A549 (cell line): ENCODE measurements at regions not wholly inside any gene's neighbourhood (a gene's known extent, or its start where the extent isn't known, plus 50 kb on each side); places are given as distances from the start of the nearest gene placed in this dataset.

Source experiments
- ATAC-seq, 2 experiments: fragments of 200-7000 bp in 1 of 2; fragments of >200 bp in 1 of 2; cut with Nextera tagmentation in 1 of 2; cut with Tn5 transposase in 1 of 2; 3 replicates each; pipeline versions ENCODE4 v1.8.0 to v1.9.1; 2018 to 2020; ENCODE audit warnings: mild to moderate bottlenecking in 1 of 2, moderate library complexity in 1 of 2
- CTCF ChIA-PET: fragments of 300-600 bp; sonication (Branson Sonifier 250); formaldehyde crosslinking; extraction: SDS; loops from one replicate; lab custom pipeline; 2021; ENCODE audit warnings: antibody characterized with exemption, inconsistent platforms; lab: Yijun Ruan, JAX
- POLR2A ChIA-PET: fragments of 350-600 bp; formaldehyde crosslinking; extraction: SDS; loops from one replicate; lab custom pipeline; 2021; ENCODE audit warnings: antibody characterized with exemption, inconsistent platforms; lab: Yijun Ruan, JAX
- DNase-seq, 2 experiments: peaks; one replicate each; pipeline versions ENCODE4 v3.0.0 to v3.0.0-alpha.2; 2011 to 2016; ENCODE audit warnings: low read depth in 1 of 2, low spot score in 1 of 2
- FAIRE-seq: peaks from 2 replicates; lab custom pipeline; 2011; peaks lifted over from hg19 to GRCh38; lab: Jason Lieb, UNC
- H3K27ac ChIP-seq, 2 experiments: fragments of >200 bp; sonication (Bioruptor Twin); formaldehyde crosslinking; 3 replicates each; pipeline ENCODE4 v1.5.1; 2016 to 2017
- H3K4me1 ChIP-seq: fragments of >200 bp; sonication (Bioruptor Twin); formaldehyde crosslinking; 3 replicates; pipeline ENCODE4 v1.6.1; 2016
- H3K4me2 ChIP-seq: fragments of >200 bp; sonication (Bioruptor Twin); formaldehyde crosslinking; 3 replicates; pipeline ENCODE4 v1.6.1; 2016
- H3K4me3 ChIP-seq: fragments of >200 bp; sonication (Bioruptor Twin); formaldehyde crosslinking; 3 replicates; pipeline ENCODE4 v1.5.1; 2016
- H3K9me3 ChIP-seq: fragments of >200 bp; sonication (Bioruptor Twin); formaldehyde crosslinking; 3 replicates; pipeline ENCODE4 v1.6.1; 2016
- ATOH8 ChIP-seq: fragments of 250-450 bp; sonication (Bioruptor Pico); IDR thresholded peaks from 2 replicates; pipeline ENCODE4 v1.5.0; 2020; ENCODE audit warnings: low read depth, mild to moderate bottlenecking, moderate library complexity
- CHD4 ChIP-seq: fragments of 200-600 bp; sonication (generic); IDR thresholded peaks from 2 replicates; pipeline ENCODE4 v1.6.1; 2016; ENCODE audit warnings: antibody characterized with exemption, mild to moderate bottlenecking, borderline replicate concordance
- EHF ChIP-seq: fragments of 250-450 bp; sonication (Bioruptor Pico); IDR thresholded peaks from 2 replicates; pipeline ENCODE4 v1.5.0; 2020; ENCODE audit warnings: mild to moderate bottlenecking
- EHMT2 ChIP-seq: fragments of 200-600 bp; sonication (generic); IDR thresholded peaks from 2 replicates; pipeline ENCODE4 v1.6.1; 2016; ENCODE audit warnings: antibody characterized with exemption, low read depth, mild to moderate bottlenecking, moderate library complexity
- FOSB ChIP-seq: fragments of 250-450 bp; sonication (Bioruptor Pico); IDR thresholded peaks from 2 replicates; pipeline ENCODE4 v1.5.0; 2020; ENCODE audit warnings: mild to moderate bottlenecking, moderate library complexity
- FOSL2 ChIP-seq, 2 experiments: fragments of 450-650 bp in 1 of 2; fragments of >200 bp in 1 of 2; sonication (Bioruptor Twin) in 1 of 2; formaldehyde crosslinking; IDR thresholded peaks; 2 replicates each; pipeline versions ENCODE4 v1.5.0 to v1.6.1; 2016 to 2020; ENCODE audit warnings: mild to moderate bottlenecking in 1 of 2, moderate library complexity in 1 of 2
- FOXS1 ChIP-seq: fragments of 250-450 bp; sonication (Bioruptor Pico); IDR thresholded peaks from 2 replicates; pipeline ENCODE4 v1.5.0; 2020; ENCODE audit warnings: mild to moderate bottlenecking, moderate library complexity
- GATA3 ChIP-seq: IDR thresholded peaks from 2 replicates; pipeline ENCODE4 v1.6.1; 2012; ENCODE audit warnings: borderline replicate concordance
- HES2 ChIP-seq: fragments of >200 bp; sonication (Bioruptor Twin); formaldehyde crosslinking; IDR thresholded peaks from 2 replicates; pipeline ENCODE4 v1.6.1; 2016
- HOXA7 ChIP-seq: fragments of 250-450 bp; sonication (Bioruptor Pico); IDR thresholded peaks from 2 replicates; pipeline ENCODE4 v1.5.0; 2020; ENCODE audit warnings: mild to moderate bottlenecking, moderate library complexity
- HOXB13 ChIP-seq: fragments of 250-450 bp; sonication (Bioruptor Pico); IDR thresholded peaks from 2 replicates; pipeline ENCODE4 v1.5.0; 2020; ENCODE audit warnings: low read depth, mild to moderate bottlenecking, moderate library complexity
- MAFK ChIP-seq: fragments of 450-650 bp; IDR thresholded peaks from 2 replicates; pipeline ENCODE4 v1.6.1; 2014; ENCODE audit not compliant: partially characterized antibody
- NFE2L2 ChIP-seq: fragments of 150-350 bp; conservative IDR thresholded peaks from 2 replicates; pipeline ENCODE4 v1.6.1; 2014; ENCODE audit warnings: low read length
- PHF8 ChIP-seq: fragments of 200-600 bp; sonication (generic); IDR thresholded peaks from 2 replicates; pipeline ENCODE4 v1.6.1; 2016; ENCODE audit warnings: low read depth, mild to moderate bottlenecking, antibody characterized with exemption, moderate library complexity, borderline replicate concordance
- RCOR1 ChIP-seq: fragments of 150-350 bp; IDR thresholded peaks from 2 replicates; pipeline ENCODE4 v1.6.1; 2014; ENCODE audit warnings: antibody characterized with exemption, low read length, low read depth
- RFX5 ChIP-seq: fragments of 450-650 bp; IDR thresholded peaks from 2 replicates; pipeline ENCODE4 v1.7.1; 2014; ENCODE audit warnings: antibody characterized with exemption, mild to moderate bottlenecking, moderate library complexity
- SREBF2 ChIP-seq: fragments of 450-650 bp; IDR thresholded peaks from 2 replicates; pipeline ENCODE4 v1.6.1; 2014; ENCODE audit warnings: mild to moderate bottlenecking, moderate library complexity
- TFCP2L1 ChIP-seq: fragments of 250-450 bp; sonication (Bioruptor Pico); IDR thresholded peaks from 2 replicates; pipeline ENCODE4 v1.5.0; 2021; ENCODE audit warnings: mild to moderate bottlenecking
- TP53 ChIP-seq: fragments of 250-450 bp; sonication (Bioruptor Pico); IDR thresholded peaks from 2 replicates; pipeline ENCODE4 v1.5.0; 2021; ENCODE audit warnings: mild to moderate bottlenecking, moderate library complexity
- ZC3H11A ChIP-seq: fragments of 450-650 bp; IDR thresholded peaks from 2 replicates; pipeline ENCODE4 v1.6.1; 2014; ENCODE audit warnings: antibody characterized with exemption, mild to moderate bottlenecking
- ZNF302 ChIP-seq: fragments of 250-450 bp; sonication (Bioruptor Pico); IDR thresholded peaks from 2 replicates; pipeline ENCODE4 v1.9.0; 2021; ENCODE audit warnings: inconsistent platforms, mild to moderate bottlenecking, moderate library complexity
- ZSCAN20 ChIP-seq: fragments of 250-450 bp; sonication (Bioruptor Pico); IDR thresholded peaks from 2 replicates; pipeline ENCODE4 v1.8.0; 2022; ENCODE audit warnings: mild to moderate bottlenecking, moderate library complexity
- WGBS: methylation state at CpG from one replicate; pipeline ENCODE4 v1.1.6; 2017; ENCODE audit errors: missing lambda C conversion rate; 5-methylcytosine and 5-hydroxymethylcytosine counted together
- TF ChIP-seq, protein P1 (sequence below): fragments of 150-350 bp; IDR thresholded peaks from 2 replicates; pipeline ENCODE4 v1.6.1; 2014; ENCODE audit warnings: low read depth, mild to moderate bottlenecking, low read length
- TF ChIP-seq, protein P2 (sequence below): fragments of 450-650 bp; IDR thresholded peaks from 2 replicates; pipeline ENCODE4 v1.6.1; 2014; ENCODE audit warnings: antibody characterized with exemption
- TF ChIP-seq, protein P3 (sequence below): fragments of 250-450 bp; sonication (Bioruptor Pico); IDR thresholded peaks from 2 replicates; pipeline ENCODE4 v1.5.0; 2021; ENCODE audit warnings: mild to moderate bottlenecking, moderate library complexity, borderline replicate concordance
- TF ChIP-seq, protein P4 (sequence below): IDR thresholded peaks from 2 replicates; pipeline ENCODE4 v1.6.1; 2012; ENCODE audit warnings: low read depth, borderline replicate concordance

DNA sequence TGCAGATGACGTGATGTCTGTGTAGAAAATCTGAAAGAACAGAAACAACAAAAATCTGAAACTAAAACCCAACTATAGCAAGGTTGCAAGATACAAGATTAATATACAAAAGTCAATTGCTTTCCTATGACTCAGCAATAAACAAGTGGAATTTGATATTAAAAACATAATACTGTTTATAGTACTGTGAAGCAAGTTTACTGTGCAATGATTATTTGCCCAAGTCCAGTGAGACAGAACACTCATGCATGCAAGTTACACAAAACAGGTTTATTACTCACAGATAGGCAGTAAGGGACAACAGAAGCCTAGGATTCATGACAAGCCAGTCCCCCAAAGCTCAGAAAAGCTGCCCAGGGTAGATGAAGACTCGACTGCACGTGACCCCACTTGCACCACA lies 62.4 kb upstream of the RAB4A start:
- ATAC-seq (0 out of 6 replicates have a peak, but pooled peaks of 1 of the 2 experiments have one; percentile 34), DNase-seq (no peak), FAIRE-seq (no peak)
- Histone ChIP-seq H3K27ac (peak overlapping the region; percentile 26 to 65; a peak in 3 of 6 replicates), H3K4me2 (peak overlapping the region; percentile 25; the same call in 1 of the 3 replicates), H3K9me3 (no peaks in the 10 kb centered on the region), H3K4me1 (peaks cover 13% of the 10 kb centered on the region), H3K4me3 (no peak overlapping the region)
- ChIA-PET POLR2A (no interaction called here), CTCF (no interaction called here)
- TF ChIP-seq CHD4 (no peak), NFE2L2 (peak; percentile 87), TP53 (no peak), MAFK (peak; percentile 97), FOSL2 (IDR thresholded peaks at IDR 0.05) (no peak), FOSL2 (CRISPR knock-in tag; IDR thresholded peaks at IDR 0.05) (peak; percentile 53)
- 18% methylated on average over 3 of the region's 3 CpGs for WGBS

DNA sequence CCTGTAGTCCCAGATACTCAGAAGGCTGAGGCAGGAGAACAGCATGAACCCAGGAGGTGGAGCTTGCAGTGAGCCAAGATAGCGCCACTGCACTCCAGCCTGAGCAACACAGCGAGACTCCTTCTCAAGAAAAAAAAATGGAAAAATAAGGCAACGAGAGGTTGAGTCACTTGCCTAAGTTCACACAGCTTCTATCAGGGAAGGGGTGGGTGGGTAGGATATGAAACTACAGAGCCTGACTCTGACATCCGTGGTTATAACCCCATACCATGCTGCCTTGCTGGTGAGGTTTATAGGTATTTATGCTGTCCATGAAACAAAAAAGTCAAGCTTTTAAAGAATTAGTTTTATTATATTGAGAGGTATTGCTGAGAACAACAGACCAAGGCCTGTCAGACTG lies 61.5 kb upstream of the RAB4A start:
- ChIA-PET POLR2A (no interaction called here), CTCF (interaction anchor here (0.9 kb wide), 1 partner anchor 22 kb away, joined by 3 read pairs; no protein-coding TSS in a partner anchor)
- H3K4me3 ChIP-seq: no peak overlapping the region
- no peak for ATAC-seq
- FAIRE-seq: no peak
- H3K9me3 ChIP-seq: no peaks in the 10 kb centered on the region
- peaks cover 13% of the 10 kb centered on the region for H3K4me1 ChIP-seq
- WGBS: 82% methylated on average over 4 of the region's 4 CpGs
- no peak overlapping the region for H3K4me2 ChIP-seq
- TF ChIP-seq, protein P1, sequence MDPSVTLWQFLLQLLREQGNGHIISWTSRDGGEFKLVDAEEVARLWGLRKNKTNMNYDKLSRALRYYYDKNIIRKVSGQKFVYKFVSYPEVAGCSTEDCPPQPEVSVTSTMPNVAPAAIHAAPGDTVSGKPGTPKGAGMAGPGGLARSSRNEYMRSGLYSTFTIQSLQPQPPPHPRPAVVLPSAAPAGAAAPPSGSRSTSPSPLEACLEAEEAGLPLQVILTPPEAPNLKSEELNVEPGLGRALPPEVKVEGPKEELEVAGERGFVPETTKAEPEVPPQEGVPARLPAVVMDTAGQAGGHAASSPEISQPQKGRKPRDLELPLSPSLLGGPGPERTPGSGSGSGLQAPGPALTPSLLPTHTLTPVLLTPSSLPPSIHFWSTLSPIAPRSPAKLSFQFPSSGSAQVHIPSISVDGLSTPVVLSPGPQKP: no peak
- no peak for TF ChIP-seq HOXA7 (CRISPR knock-in tag)
- no peak for TF ChIP-seq EHMT2
- TF ChIP-seq, protein P2, sequence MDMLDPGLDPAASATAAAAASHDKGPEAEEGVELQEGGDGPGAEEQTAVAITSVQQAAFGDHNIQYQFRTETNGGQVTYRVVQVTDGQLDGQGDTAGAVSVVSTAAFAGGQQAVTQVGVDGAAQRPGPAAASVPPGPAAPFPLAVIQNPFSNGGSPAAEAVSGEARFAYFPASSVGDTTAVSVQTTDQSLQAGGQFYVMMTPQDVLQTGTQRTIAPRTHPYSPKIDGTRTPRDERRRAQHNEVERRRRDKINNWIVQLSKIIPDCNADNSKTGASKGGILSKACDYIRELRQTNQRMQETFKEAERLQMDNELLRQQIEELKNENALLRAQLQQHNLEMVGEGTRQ: no peak
- no peak for TF ChIP-seq HOXB13 (CRISPR knock-in tag)
- TF ChIP-seq, protein P3, sequence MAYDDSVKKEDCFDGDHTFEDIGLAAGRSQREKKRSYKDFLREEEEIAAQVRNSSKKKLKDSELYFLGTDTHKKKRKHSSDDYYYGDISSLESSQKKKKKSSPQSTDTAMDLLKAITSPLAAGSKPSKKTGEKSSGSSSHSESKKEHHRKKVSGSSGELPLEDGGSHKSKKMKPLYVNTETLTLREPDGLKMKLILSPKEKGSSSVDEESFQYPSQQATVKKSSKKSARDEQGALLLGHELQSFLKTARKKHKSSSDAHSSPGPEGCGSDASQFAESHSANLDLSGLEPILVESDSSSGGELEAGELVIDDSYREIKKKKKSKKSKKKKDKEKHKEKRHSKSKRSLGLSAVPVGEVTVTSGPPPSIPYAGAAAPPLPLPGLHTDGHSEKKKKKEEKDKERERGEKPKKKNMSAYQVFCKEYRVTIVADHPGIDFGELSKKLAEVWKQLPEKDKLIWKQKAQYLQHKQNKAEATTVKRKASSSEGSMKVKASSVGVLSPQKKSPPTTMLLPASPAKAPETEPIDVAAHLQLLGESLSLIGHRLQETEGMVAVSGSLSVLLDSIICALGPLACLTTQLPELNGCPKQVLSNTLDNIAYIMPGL: no peak
- no peak for TF ChIP-seq FOXS1 (CRISPR knock-in tag)
- TF ChIP-seq SREBF2: no peak
- no peak for TF ChIP-seq RCOR1
- TF ChIP-seq RFX5: no peak
- TF ChIP-seq, all 56 proteins: peak for 0
- DNase-seq: no peak
- H3K27ac ChIP-seq: peak overlapping the region in 1 of 2 experiments; percentile 26; a peak in 1 of 6 replicates

DNA sequence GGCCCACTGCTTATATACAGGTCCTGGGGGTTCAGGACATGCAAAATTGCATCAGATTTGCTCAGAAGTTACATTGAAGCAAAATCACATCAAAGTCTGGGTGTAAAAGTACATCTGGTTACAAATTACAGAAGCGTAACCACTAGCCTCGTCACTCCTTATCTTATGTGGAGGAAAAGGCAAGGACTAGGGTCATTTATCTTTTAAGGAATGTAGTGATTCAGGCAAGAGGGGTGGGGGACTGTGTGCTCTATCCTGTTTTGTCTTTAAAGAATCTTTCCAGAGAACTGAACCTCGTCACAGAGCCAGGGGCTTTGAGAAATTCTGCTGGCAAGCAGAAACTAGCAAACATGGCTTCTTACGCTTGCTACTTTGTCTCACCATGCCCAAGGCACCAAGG lies 61.1 kb upstream of the RAB4A start:
- H3K4me1 ChIP-seq: peaks cover 13% of the 10 kb centered on the region
- 85% methylated on average over 4 of the region's 4 CpGs for WGBS
- no peak overlapping the region for H3K4me2 ChIP-seq
- H3K27ac ChIP-seq: peak overlapping the region in 1 of 2 experiments; percentile 26; a peak in 1 of 6 replicates
- no peak overlapping the region for H3K4me3 ChIP-seq
- no peak for ATAC-seq
- TF ChIP-seq, protein P3: no peak
- TF ChIP-seq FOXS1 (CRISPR knock-in tag) (no peak), EHF (no peak), MAFK (no peak), FOSL2 (IDR thresholded peaks at IDR 0.05) (no peak), FOSL2 (CRISPR knock-in tag; IDR thresholded peaks at IDR 0.05) (no peak), ATOH8 (CRISPR knock-in tag) (no peak), HES2 (no peak), ZSCAN20 (no peak), SREBF2 (no peak), TFCP2L1 (CRISPR knock-in tag) (no peak), ZC3H11A (no peak), PHF8 (no peak), FOSB (no peak), GATA3 (no peak), ZNF302 (CRISPR knock-in tag) (no peak), NFE2L2 (no peak)
- TF ChIP-seq, protein P4, sequence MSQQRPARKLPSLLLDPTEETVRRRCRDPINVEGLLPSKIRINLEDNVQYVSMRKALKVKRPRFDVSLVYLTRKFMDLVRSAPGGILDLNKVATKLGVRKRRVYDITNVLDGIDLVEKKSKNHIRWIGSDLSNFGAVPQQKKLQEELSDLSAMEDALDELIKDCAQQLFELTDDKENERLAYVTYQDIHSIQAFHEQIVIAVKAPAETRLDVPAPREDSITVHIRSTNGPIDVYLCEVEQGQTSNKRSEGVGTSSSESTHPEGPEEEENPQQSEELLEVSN: no peak
- TF ChIP-seq, all 56 proteins: peak for 0
- ChIA-PET CTCF (interaction anchor here (0.9 kb wide), 1 partner anchor 22 kb away, joined by 3 read pairs; no protein-coding TSS in a partner anchor), POLR2A (no interaction called here)
- DNase-seq (no peak), FAIRE-seq (no peak)
- H3K9me3 ChIP-seq: no peaks in the 10 kb centered on the region
